ENCODE measurements at regions not wholly inside any gene's neighbourhood (a gene's known extent, or its start where the extent isn't known, plus 50 kb on each side); places are given as distances from the start of the nearest gene placed in this dataset.

DNA sequence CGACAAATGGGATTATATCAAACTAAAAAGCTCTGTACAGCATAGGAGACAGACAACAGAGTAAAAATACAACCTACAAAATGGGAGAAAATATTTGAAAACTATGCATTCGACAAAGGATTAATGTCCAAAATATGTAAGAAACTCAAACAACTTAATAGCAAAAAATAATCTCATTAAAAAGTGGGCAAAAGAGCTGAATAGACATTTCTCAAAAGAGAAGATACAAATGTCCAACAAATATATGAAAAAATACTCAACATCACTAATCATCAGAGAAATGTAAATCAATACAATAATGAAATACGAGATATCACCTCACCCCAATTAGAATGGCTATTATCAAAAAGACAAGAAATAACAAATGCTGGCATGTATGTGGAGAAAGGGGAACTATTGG is 272.9 kb downstream of the KLHL13 start:
- H3K27me3 ChIP-seq (ENCODE audit: insufficient read depth, low read length): no peaks in the 10 kb centered on the region
- H3K4me1 ChIP-seq (ENCODE audit: insufficient read depth, low read length): no peaks in the 10 kb centered on the region
- no peak overlapping the region for H2AFZ ChIP-seq (ENCODE audit: low read depth, low read length)
- H3K27ac ChIP-seq (ENCODE audit: low read depth, low read length): no peak overlapping the region
- H3K9me3 ChIP-seq (ENCODE audit: insufficient read depth, low read depth, low read length): no peaks in the 10 kb centered on the region
- FAIRE-seq: no peak
- no peaks in the 10 kb centered on the region for H3K36me3 ChIP-seq (ENCODE audit: insufficient read depth, low read length)
- H4K20me1 ChIP-seq (ENCODE audit: insufficient read depth, low read length): no peaks in the 10 kb centered on the region
- Mint-ChIP-seq H3K36me3 (ENCODE audit: low read depth, unreplicated experiment) (no peaks in the 10 kb centered on the region), H3K4me3 (ENCODE audit: unreplicated experiment) (no peak overlapping the region), H3K27ac (ENCODE audit: unreplicated experiment) (no peak overlapping the region), H3K4me1 (ENCODE audit: low read depth, unreplicated experiment) (no peaks in the 10 kb centered on the region), H3K27me3 (ENCODE audit: low read depth, unreplicated experiment) (no peaks in the 10 kb centered on the region), H3K9me3 (ENCODE audit: unreplicated experiment) (no peaks in the 10 kb centered on the region)
- H3K9ac ChIP-seq (ENCODE audit: low read length): no peak overlapping the region
- no peak for DNase-seq (ENCODE audit: low read depth)
- no peaks in the 10 kb centered on the region for H3K79me2 ChIP-seq (ENCODE audit: insufficient read depth, low read length)
- TF ChIP-seq EZH2 (IDR thresholded peaks at IDR 0.05; ENCODE audit: insufficient read depth, low read length): no peak
- TF ChIP-seq, protein P1, sequence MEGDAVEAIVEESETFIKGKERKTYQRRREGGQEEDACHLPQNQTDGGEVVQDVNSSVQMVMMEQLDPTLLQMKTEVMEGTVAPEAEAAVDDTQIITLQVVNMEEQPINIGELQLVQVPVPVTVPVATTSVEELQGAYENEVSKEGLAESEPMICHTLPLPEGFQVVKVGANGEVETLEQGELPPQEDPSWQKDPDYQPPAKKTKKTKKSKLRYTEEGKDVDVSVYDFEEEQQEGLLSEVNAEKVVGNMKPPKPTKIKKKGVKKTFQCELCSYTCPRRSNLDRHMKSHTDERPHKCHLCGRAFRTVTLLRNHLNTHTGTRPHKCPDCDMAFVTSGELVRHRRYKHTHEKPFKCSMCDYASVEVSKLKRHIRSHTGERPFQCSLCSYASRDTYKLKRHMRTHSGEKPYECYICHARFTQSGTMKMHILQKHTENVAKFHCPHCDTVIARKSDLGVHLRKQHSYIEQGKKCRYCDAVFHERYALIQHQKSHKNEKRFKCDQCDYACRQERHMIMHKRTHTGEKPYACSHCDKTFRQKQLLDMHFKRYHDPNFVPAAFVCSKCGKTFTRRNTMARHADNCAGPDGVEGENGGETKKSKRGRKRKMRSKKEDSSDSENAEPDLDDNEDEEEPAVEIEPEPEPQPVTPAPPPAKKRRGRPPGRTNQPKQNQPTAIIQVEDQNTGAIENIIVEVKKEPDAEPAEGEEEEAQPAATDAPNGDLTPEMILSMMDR (IDR thresholded peaks at IDR 0.05; ENCODE audit: insufficient read depth, low read depth, low read length): no peak
- H3K4me3 ChIP-seq (ENCODE audit: insufficient read depth, low read depth, low read length): no peak overlapping the region
- H3K4me2 ChIP-seq (ENCODE audit: low read length): no peak overlapping the region

DNA sequence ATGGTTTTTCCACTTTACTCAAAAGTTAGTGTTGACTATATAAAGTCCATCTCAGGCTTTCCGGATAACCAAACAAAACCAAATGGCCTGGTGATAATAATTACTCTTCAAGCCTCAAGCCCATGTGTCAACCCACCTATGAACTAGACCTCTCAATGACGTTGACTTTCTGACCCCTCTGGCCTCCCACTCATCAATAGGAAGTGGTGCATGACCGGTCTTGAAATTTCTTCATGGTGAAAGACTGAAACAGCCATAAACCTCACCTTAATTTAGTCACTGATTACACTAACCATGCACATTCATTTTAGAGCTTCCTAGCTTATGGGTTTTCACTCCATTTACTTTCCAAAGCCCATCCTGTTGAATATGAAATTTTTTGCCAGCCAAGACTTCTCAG is 276.0 kb downstream of the KLHL13 start:
- Histone ChIP-seq H2AFZ (ENCODE audit: low read depth, low read length) (no peak overlapping the region), H3K79me2 (ENCODE audit: insufficient read depth, low read length) (no peaks in the 10 kb centered on the region), H3K27ac (ENCODE audit: low read depth, low read length) (no peak overlapping the region), H3K9me3 (ENCODE audit: insufficient read depth, low read depth, low read length) (no peaks in the 10 kb centered on the region), H4K20me1 (ENCODE audit: insufficient read depth, low read length) (no peaks in the 10 kb centered on the region), H3K4me2 (ENCODE audit: low read length) (no peak overlapping the region), H3K4me1 (ENCODE audit: insufficient read depth, low read length) (no peaks in the 10 kb centered on the region), H3K36me3 (ENCODE audit: insufficient read depth, low read length) (no peaks in the 10 kb centered on the region), H3K9ac (ENCODE audit: low read length) (no peak overlapping the region), H3K27me3 (ENCODE audit: insufficient read depth, low read length) (no peaks in the 10 kb centered on the region), H3K4me3 (ENCODE audit: insufficient read depth, low read depth, low read length) (no peak overlapping the region)
- no peaks in the 10 kb centered on the region for H3K36me3 Mint-ChIP-seq (ENCODE audit: low read depth, unreplicated experiment)
- DNase-seq (ENCODE audit: low read depth) (no peak), FAIRE-seq (no peak)
- H3K4me1 Mint-ChIP-seq (ENCODE audit: low read depth, unreplicated experiment): no peaks in the 10 kb centered on the region
- H3K27me3 Mint-ChIP-seq (ENCODE audit: low read depth, unreplicated experiment): no peaks in the 10 kb centered on the region
- no peak overlapping the region for H3K27ac Mint-ChIP-seq (ENCODE audit: unreplicated experiment)
- no peak for TF ChIP-seq EZH2 (IDR thresholded peaks at IDR 0.05; ENCODE audit: insufficient read depth, low read length)
- TF ChIP-seq, protein P1 (IDR thresholded peaks at IDR 0.05; ENCODE audit: insufficient read depth, low read depth, low read length): no peak
- no peaks in the 10 kb centered on the region for H3K9me3 Mint-ChIP-seq (ENCODE audit: unreplicated experiment)
- H3K4me3 Mint-ChIP-seq (ENCODE audit: unreplicated experiment): no peak overlapping the region

DNA sequence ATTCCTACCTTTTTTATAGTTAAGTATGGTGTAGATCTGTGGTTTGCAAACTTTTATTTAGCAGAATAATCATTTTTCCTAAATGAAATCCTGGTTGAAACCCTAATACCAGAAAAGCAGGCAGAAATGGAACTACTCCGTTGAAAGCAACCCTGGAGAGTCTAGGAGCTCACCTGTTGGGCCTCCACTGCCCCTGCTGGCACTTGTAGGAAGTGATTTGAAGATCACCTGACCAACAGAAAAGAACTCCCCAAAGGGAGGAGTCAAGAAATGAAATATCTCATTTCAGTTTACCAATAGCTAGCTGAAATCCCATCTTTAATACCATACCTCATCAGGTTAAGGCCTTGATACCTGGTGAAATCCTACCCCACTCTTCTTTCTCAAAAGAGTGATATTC is 277.1 kb downstream of the KLHL13 start:
- no peak for TF ChIP-seq EZH2 (IDR thresholded peaks at IDR 0.05; ENCODE audit: insufficient read depth, low read length)
- TF ChIP-seq, protein P1 (IDR thresholded peaks at IDR 0.05; ENCODE audit: insufficient read depth, low read depth, low read length): no peak
- no peaks in the 10 kb centered on the region for H3K9me3 Mint-ChIP-seq (ENCODE audit: unreplicated experiment)
- no peak for FAIRE-seq

More for the DNA sequence above, 277.1 kb downstream of the KLHL13 start:
- Histone ChIP-seq H3K36me3 (ENCODE audit: insufficient read depth, low read length) (no peaks in the 10 kb centered on the region), H3K9ac (ENCODE audit: low read length) (no peak overlapping the region), H3K27ac (ENCODE audit: low read depth, low read length) (no peak overlapping the region), H3K27me3 (ENCODE audit: insufficient read depth, low read length) (no peaks in the 10 kb centered on the region), H4K20me1 (ENCODE audit: insufficient read depth, low read length) (no peaks in the 10 kb centered on the region), H3K79me2 (ENCODE audit: insufficient read depth, low read length) (no peaks in the 10 kb centered on the region), H3K4me2 (ENCODE audit: low read length) (no peak overlapping the region), H3K9me3 (ENCODE audit: insufficient read depth, low read depth, low read length) (no peaks in the 10 kb centered on the region), H3K4me3 (ENCODE audit: insufficient read depth, low read depth, low read length) (no peak overlapping the region), H3K4me1 (ENCODE audit: insufficient read depth, low read length) (no peaks in the 10 kb centered on the region), H2AFZ (ENCODE audit: low read depth, low read length) (no peak overlapping the region)
- H3K4me3 Mint-ChIP-seq (ENCODE audit: unreplicated experiment): no peak overlapping the region
- H3K4me1 Mint-ChIP-seq (ENCODE audit: low read depth, unreplicated experiment): no peaks in the 10 kb centered on the region
- DNase-seq (ENCODE audit: low read depth): no peak
- H3K27ac Mint-ChIP-seq (ENCODE audit: unreplicated experiment): no peak overlapping the region
- no peaks in the 10 kb centered on the region for H3K27me3 Mint-ChIP-seq (ENCODE audit: low read depth, unreplicated experiment)
- no peaks in the 10 kb centered on the region for H3K36me3 Mint-ChIP-seq (ENCODE audit: low read depth, unreplicated experiment)
